B cell (primary cell): ENCODE measurements at regions not wholly inside any gene's neighbourhood (a gene's known extent, or its start where the extent isn't known, plus 50 kb on each side); places are given as distances from the start of the nearest gene placed in this dataset.

Experiments used
- ATAC-seq: fragments of 200-7000 bp; cut with Tn5 transposase; one replicate; pipeline ENCODE4 v1.10.0; 2021; ENCODE audit warnings: low read depth, mild to moderate bottlenecking, moderate number of reproducible peaks, moderate library complexity
- CTCF ChIA-PET: fragments of 350-600 bp; sonication (Branson Sonifier 250); formaldehyde crosslinking; loops from one replicate; lab custom pipeline; 2021; ENCODE audit warnings: antibody characterized with exemption, inconsistent platforms; lab: Charles Lee
- POLR2A ChIA-PET: fragments of 350-600 bp; sonication (Branson Sonifier 250); formaldehyde crosslinking; loops from one replicate; lab custom pipeline; 2021; ENCODE audit warnings: antibody characterized with exemption; lab: Charles Lee
- DNase-seq: peaks from one replicate; pipeline ENCODE4 v3.0.0; 2013
- H2AFZ ChIP-seq: 2 replicates; pipeline ENCODE4 v1.6.1; 2012; ENCODE audit warnings: mild to moderate bottlenecking, low read depth, low read length; ENCODE audit not compliant: insufficient read depth, poor library complexity, severe bottlenecking
- H3K27ac ChIP-seq, 2 donors: 1 replicate in 1 of 2; 2 replicates in 1 of 2; pipeline ENCODE4 v1.5.1; 2012 to 2013; ENCODE audit warnings: low read length in 2 of 2, mild to moderate bottlenecking in 2 of 2, moderate library complexity in 1 of 2
- H3K27me3 ChIP-seq, 4 experiments: fragments of 200-600 bp in 1 of 4; sonication (generic) in 1 of 4; replicated peaks in 1 of 4; 1 replicate in 2 of 4; 2 replicates in 2 of 4; pipeline versions ENCODE4 v1.6.1 to v1.7.0; 2013 to 2016; ENCODE audit warnings: low read length in 3 of 4, mild to moderate bottlenecking in 2 of 4, mixed read lengths in 1 of 4, moderate library complexity in 1 of 4; ENCODE audit not compliant: insufficient read depth in 4 of 4, control insufficient read depth in 3 of 4; ENCODE audit errors: control extremely low read depth in 1 of 4
- H3K36me3 ChIP-seq, 2 experiments: replicated peaks in 1 of 2; 1 replicate in 1 of 2; 2 replicates in 1 of 2; pipeline versions ENCODE4 v1.6.1 to v1.7.1; 2013; ENCODE audit warnings: low read length in 1 of 2; ENCODE audit not compliant: insufficient read depth in 2 of 2, control insufficient read depth in 1 of 2; ENCODE audit errors: control extremely low read depth in 1 of 2, extremely low read depth in 1 of 2
- H3K4me1 ChIP-seq, 2 donors: fragments of 200-600 bp in 1 of 2; sonication (generic) in 1 of 2; 1 replicate in 1 of 2; 2 replicates in 1 of 2; pipeline versions ENCODE4 v1.5.1 to v1.6.1; 2013 to 2017; ENCODE audit warnings: low read length in 2 of 2; ENCODE audit not compliant: control insufficient read depth in 2 of 2, insufficient read depth in 2 of 2
- H3K4me2 ChIP-seq: replicated peaks from 2 replicates; pipeline ENCODE3; 2012; ENCODE audit warnings: mild to moderate bottlenecking, low read depth, low read length; ENCODE audit not compliant: poor library complexity, severe bottlenecking
- H3K4me3 ChIP-seq, 5 experiments: fragments of 200-600 bp in 1 of 5; sonication (generic) in 1 of 5; 1 replicate in 3 of 5; 2 replicates in 2 of 5; pipeline versions ENCODE4 v1.5.1 to v1.7.0; 2011 to 2016; ENCODE audit warnings: low read length in 4 of 5, mild to moderate bottlenecking in 4 of 5, low read depth in 2 of 5, control low read depth in 1 of 5, moderate library complexity in 1 of 5; ENCODE audit not compliant: insufficient read depth in 1 of 5; ENCODE audit errors: control extremely low read depth in 1 of 5, extremely low read depth in 1 of 5
- H3K79me2 ChIP-seq: fragments of 200-600 bp; sonication (generic); one replicate; pipeline ENCODE4 v1.6.0; 2016; ENCODE audit warnings: low read length; ENCODE audit not compliant: control insufficient read depth, insufficient read depth
- H3K9ac ChIP-seq: fragments of 200-600 bp; sonication (generic); 2 replicates; pipeline ENCODE4 v1.6.1; 2017; ENCODE audit warnings: mild to moderate bottlenecking, low read length, moderate library complexity
- H3K9me3 ChIP-seq, 3 donors: one replicate each; pipeline versions ENCODE4 v1.6.1 to v1.7.1; 2013; ENCODE audit warnings: low read length in 2 of 3; ENCODE audit not compliant: control insufficient read depth in 2 of 3, insufficient read depth in 1 of 3; ENCODE audit errors: control extremely low read depth in 1 of 3
- H4K20me1 ChIP-seq: 2 replicates; pipeline ENCODE4 v1.6.0; 2012; ENCODE audit warnings: mild to moderate bottlenecking, low read length; ENCODE audit not compliant: insufficient read depth, control insufficient read depth, poor library complexity, severe bottlenecking
- H3K27ac Mint-ChIP-seq: one replicate; pipeline ENCODE4 v1.8.0; 2021; ENCODE audit warnings: mixed read lengths
- H3K27me3 Mint-ChIP-seq: one replicate; pipeline ENCODE4 v1.8.0; 2021; ENCODE audit warnings: mixed read lengths
- H3K4me1 Mint-ChIP-seq: one replicate; pipeline ENCODE4 v1.8.0; 2021; ENCODE audit warnings: mixed read lengths
- H3K4me3 Mint-ChIP-seq: one replicate; pipeline ENCODE4 v1.8.0; 2021; ENCODE audit warnings: mixed read lengths
- H3K9me3 Mint-ChIP-seq: one replicate; pipeline ENCODE4 v1.8.0; 2022; ENCODE audit warnings: mixed read lengths; ENCODE audit not compliant: insufficient read depth
- EZH2 ChIP-seq: IDR thresholded peaks from 2 replicates; pipeline ENCODE4 v1.6.1; 2012; ENCODE audit warnings: borderline replicate concordance, low read depth, mild to moderate bottlenecking, moderate library complexity, low read length; ENCODE audit not compliant: insufficient read depth, poor library complexity, severe bottlenecking
- WGBS: methylation state at CpG from one replicate; pipeline ENCODE4 v1.1.5; 2013; ENCODE audit warnings: missing lambda C conversion rate; ENCODE audit not compliant: insufficient coverage; 5-methylcytosine and 5-hydroxymethylcytosine counted together
- intact Hi-C: fragments of 100-400 bp; cut with micrococcal nuclease; formaldehyde crosslinking; loops from one replicate; pipeline ENCODE4 v1.10.0; 2022
- TF ChIP-seq, protein P1 (sequence below): fragments of 200-600 bp; IDR thresholded peaks from one replicate; pipeline ENCODE4 v1.8.0; 2022; ENCODE audit warnings: antibody characterized with exemption, mild to moderate bottlenecking

- Mint-ChIP-seq H3K4me3 (no peak overlapping the region), H3K9me3 (peaks cover 8% of the 10 kb centered on the region), H3K4me1 (no peaks in the 10 kb centered on the region), H3K27me3 (no peaks in the 10 kb centered on the region), H3K27ac (no peak overlapping the region)
- Histone ChIP-seq H3K4me1 (no peaks in the 10 kb centered on the region), H4K20me1 (no peaks in the 10 kb centered on the region), H3K9me3 (peaks cover 0 to 4% (median 0%) of the 10 kb centered on the region in 3 donors), H3K9ac (no peak overlapping the region), H3K4me2 (no peak overlapping the region), H3K27me3 (no peaks in the 10 kb centered on the region), H3K79me2 (no peaks in the 10 kb centered on the region), H2AFZ (no peak overlapping the region), H3K36me3 (no peaks in the 10 kb centered on the region), H3K27ac (no peak overlapping the region), H3K4me3 (no peak overlapping the region)
- ATAC-seq: no peak
- intact Hi-C loops: no loop called here
- ChIA-PET POLR2A (no interaction called here), CTCF (no interaction called here)
- TF ChIP-seq, protein P1, sequence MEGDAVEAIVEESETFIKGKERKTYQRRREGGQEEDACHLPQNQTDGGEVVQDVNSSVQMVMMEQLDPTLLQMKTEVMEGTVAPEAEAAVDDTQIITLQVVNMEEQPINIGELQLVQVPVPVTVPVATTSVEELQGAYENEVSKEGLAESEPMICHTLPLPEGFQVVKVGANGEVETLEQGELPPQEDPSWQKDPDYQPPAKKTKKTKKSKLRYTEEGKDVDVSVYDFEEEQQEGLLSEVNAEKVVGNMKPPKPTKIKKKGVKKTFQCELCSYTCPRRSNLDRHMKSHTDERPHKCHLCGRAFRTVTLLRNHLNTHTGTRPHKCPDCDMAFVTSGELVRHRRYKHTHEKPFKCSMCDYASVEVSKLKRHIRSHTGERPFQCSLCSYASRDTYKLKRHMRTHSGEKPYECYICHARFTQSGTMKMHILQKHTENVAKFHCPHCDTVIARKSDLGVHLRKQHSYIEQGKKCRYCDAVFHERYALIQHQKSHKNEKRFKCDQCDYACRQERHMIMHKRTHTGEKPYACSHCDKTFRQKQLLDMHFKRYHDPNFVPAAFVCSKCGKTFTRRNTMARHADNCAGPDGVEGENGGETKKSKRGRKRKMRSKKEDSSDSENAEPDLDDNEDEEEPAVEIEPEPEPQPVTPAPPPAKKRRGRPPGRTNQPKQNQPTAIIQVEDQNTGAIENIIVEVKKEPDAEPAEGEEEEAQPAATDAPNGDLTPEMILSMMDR: no peak
- no peak for TF ChIP-seq EZH2
- no peak for DNase-seq
Observed at GRCh38 chr4:62210486-62210885, 1010.4 kb downstream of the ADGRL3 start.

DNA sequence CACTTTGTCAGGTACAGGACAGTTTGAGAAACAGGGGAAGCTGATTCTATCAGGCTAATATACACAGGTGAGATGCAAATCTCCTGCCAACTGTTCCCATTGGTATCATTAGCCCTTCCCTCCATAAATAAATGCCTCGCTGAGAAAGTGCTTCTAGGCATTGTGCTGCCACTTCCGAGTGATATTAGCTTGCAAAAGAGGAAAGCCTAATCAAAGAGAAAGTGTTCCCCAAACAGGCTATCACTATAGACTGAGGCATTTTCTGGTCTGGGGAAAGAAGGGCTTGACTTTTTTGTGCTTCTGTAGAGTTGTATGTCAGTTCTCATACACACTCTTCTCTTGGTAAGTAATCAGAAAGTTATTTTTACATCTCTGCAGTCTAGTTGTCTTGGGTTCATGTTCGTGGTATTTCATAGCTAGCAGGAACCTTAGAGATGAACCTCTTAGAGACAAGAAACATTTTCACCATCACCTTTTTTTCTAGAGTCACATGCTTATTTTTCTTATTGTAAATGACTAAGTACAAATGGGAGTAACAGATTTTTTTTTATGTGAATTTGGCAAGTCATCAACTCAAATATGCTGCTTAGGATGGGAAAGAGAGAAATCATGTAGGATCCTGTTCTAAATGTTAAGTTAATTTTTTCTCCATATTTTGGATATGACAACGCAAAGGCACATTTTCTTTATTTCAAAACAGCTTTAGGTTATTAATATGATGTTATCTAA is 1009.8 kb downstream of the ADGRL3 start:
- no peak overlapping the region for H3K27ac ChIP-seq
- intact Hi-C loops: no loop called here
- H3K79me2 ChIP-seq: no peaks in the 10 kb centered on the region
- peaks cover 0 to 9% (median 0%) of the 10 kb centered on the region in 3 donors for H3K9me3 ChIP-seq
- H4K20me1 ChIP-seq: no peaks in the 10 kb centered on the region
- DNase-seq (no peak), ATAC-seq (no peak)
- no peak overlapping the region for H3K4me3 ChIP-seq
- H3K36me3 ChIP-seq: no peaks in the 10 kb centered on the region
- Mint-ChIP-seq H3K4me1 (no peaks in the 10 kb centered on the region), H3K27ac (no peak overlapping the region), H3K9me3 (peaks cover 8% of the 10 kb centered on the region), H3K4me3 (no peak overlapping the region), H3K27me3 (no peaks in the 10 kb centered on the region)
- TF ChIP-seq EZH2: no peak
- TF ChIP-seq, protein P1: no peak
- no CpG with 5 or more reads among the region's 4 CpGs for WGBS
- no peak overlapping the region for H3K4me2 ChIP-seq
- CTCF ChIA-PET: no interaction called here
- no peaks in the 10 kb centered on the region for H3K27me3 ChIP-seq
- H2AFZ ChIP-seq: no peak overlapping the region
- no peaks in the 10 kb centered on the region for H3K4me1 ChIP-seq
- POLR2A ChIA-PET: no interaction called here
- H3K9ac ChIP-seq: no peak overlapping the region
